GM12878 (cell line): ENCODE measurements at regions not wholly inside any gene's neighbourhood (a gene's known extent, or its start where the extent isn't known, plus 50 kb on each side); places are given as distances from the start of the nearest gene placed in this dataset.

Experiments used
- ATAC-seq: fragments of 200-7000 bp; cut with Tn5 transposase; 3 replicates; pipeline ENCODE4 v1.9.1; 2020; ENCODE audit warnings: mild to moderate bottlenecking, moderate library complexity
- BruUV-seq: library from RNA; stranded (reverse); fragments of 400-500 nt; replicated peaks from 2 replicates; lab custom pipeline; 2021; lab: Mats Ljungman, UMichigan
- CTCF ChIA-PET: fragments of 300-600 bp; sonication (Branson Sonifier 250); formaldehyde crosslinking; extraction: SDS; loops from one replicate; lab custom pipeline; 2021; ENCODE audit warnings: inconsistent platforms; lab: Yijun Ruan, JAX
- POLR2A ChIA-PET: fragments of 350-600 bp; formaldehyde crosslinking; extraction: SDS; loops from one replicate; lab custom pipeline; 2021; ENCODE audit warnings: inconsistent platforms; lab: Charles Lee
- RAD21 ChIA-PET: fragments of 300-600 bp; sonication (Branson Sonifier 250); formaldehyde crosslinking; loops from one replicate; lab custom pipeline; 2023; ENCODE audit warnings: antibody characterized with exemption; ENCODE audit not compliant: unreplicated experiment; lab: Charles Lee
- SMC1A ChIA-PET: fragments of 300-600 bp; sonication (Branson Sonifier 250); formaldehyde crosslinking; loops from one replicate; lab custom pipeline; 2023; ENCODE audit not compliant: unreplicated experiment, uncharacterized antibody; lab: Charles Lee
- DNase-seq: peaks from one replicate; pipeline ENCODE4 v3.0.0-alpha.2; 2011; ENCODE audit warnings: low read depth, low spot score
- FAIRE-seq: peaks from 3 replicates; lab custom pipeline; 2011; peaks lifted over from hg19 to GRCh38; lab: Jason Lieb, UNC
- H2AFZ ChIP-seq: 2 replicates; pipeline ENCODE4 v1.6.0; 2011; ENCODE audit warnings: low read depth, low read length, control low read depth; ENCODE audit not compliant: control insufficient read depth
- H3K27ac ChIP-seq: 2 replicates; pipeline ENCODE4 v1.5.1; 2011; ENCODE audit warnings: control low read depth; ENCODE audit not compliant: control insufficient read depth, insufficient read depth
- H3K27me3 ChIP-seq, 2 experiments: replicated peaks in 1 of 2; 2 replicates each; pipeline versions ENCODE4 v1.6.0 to v1.6.1; 2011; ENCODE audit warnings: low read length in 1 of 2; ENCODE audit not compliant: control insufficient read depth in 2 of 2, insufficient read depth in 2 of 2
- H3K36me3 ChIP-seq, 2 experiments: 2 replicates each; pipeline ENCODE4 v1.5.1; 2011; ENCODE audit warnings: low read length in 1 of 2; ENCODE audit not compliant: control insufficient read depth in 2 of 2, insufficient read depth in 2 of 2
- H3K4me1 ChIP-seq: 2 replicates; pipeline ENCODE4 v1.6.1; 2011; ENCODE audit warnings: mild to moderate bottlenecking, low read length, moderate library complexity, mixed read lengths; ENCODE audit not compliant: control insufficient read depth, insufficient read depth
- H3K4me2 ChIP-seq: 2 replicates; pipeline ENCODE4 v1.6.0; 2011; ENCODE audit warnings: control low read depth; ENCODE audit not compliant: control insufficient read depth, insufficient read depth
- H3K4me3 ChIP-seq: fragments of 200-600 bp; sonication (generic); 2 replicates; pipeline ENCODE4 v1.5.1; 2016
- H3K79me2 ChIP-seq: 2 replicates; pipeline ENCODE4 v1.6.0; 2011; ENCODE audit warnings: low read length; ENCODE audit not compliant: control insufficient read depth, insufficient read depth
- H3K9ac ChIP-seq: 2 replicates; pipeline ENCODE4 v1.8.0; 2011; ENCODE audit warnings: low read length, control low read depth, mixed read lengths; ENCODE audit not compliant: control insufficient read depth, insufficient read depth
- H3K9me3 ChIP-seq: replicated peaks from 3 replicates; pipeline ENCODE4 v1.5.1; 2011; ENCODE audit warnings: mild to moderate bottlenecking, low read length; ENCODE audit not compliant: control insufficient read depth, insufficient read depth
- H4K20me1 ChIP-seq: 2 replicates; pipeline ENCODE4 v1.6.0; 2011; ENCODE audit not compliant: control insufficient read depth, insufficient read depth
- BACH1 ChIP-seq: fragments of 450-650 bp; IDR thresholded peaks from 2 replicates; pipeline ENCODE4 v1.6.1; 2017; ENCODE audit warnings: mild to moderate bottlenecking, borderline replicate concordance
- BRCA1 ChIP-seq: IDR thresholded peaks from 2 replicates; pipeline ENCODE4 v1.6.1; 2011; ENCODE audit warnings: low read depth, low read length, improper control_type of control experiment
- CEBPZ ChIP-seq: fragments of 150-350 bp; IDR thresholded peaks from 2 replicates; pipeline ENCODE4 v1.6.1; 2016; ENCODE audit warnings: low read depth, low read length
- CREM ChIP-seq: IDR thresholded peaks from 2 replicates; pipeline ENCODE4 v1.6.1; 2014; ENCODE audit warnings: antibody characterized with exemption, low read depth
- JUNB ChIP-seq: IDR thresholded peaks from 2 replicates; pipeline ENCODE4 v1.6.1; 2016; ENCODE audit warnings: antibody characterized with exemption, mild to moderate bottlenecking
- KAT2A ChIP-seq: conservative IDR thresholded peaks from 2 replicates; pipeline ENCODE4 v1.6.1; 2011; ENCODE audit warnings: low read depth, low read length; ENCODE audit not compliant: control insufficient read depth
- MEF2A ChIP-seq: IDR thresholded peaks from 2 replicates; pipeline ENCODE4 v1.6.1; 2011; ENCODE audit warnings: low read depth, mild to moderate bottlenecking, low read length, moderate library complexity; ENCODE audit not compliant: insufficient read depth
- NFIC ChIP-seq: IDR thresholded peaks from 2 replicates; pipeline ENCODE4 v1.6.1; 2012; ENCODE audit warnings: low read depth, mild to moderate bottlenecking, inconsistent platforms, low read length, moderate library complexity
- POLR2A ChIP-seq: IDR thresholded peaks from 2 replicates; pipeline ENCODE4 v1.6.1; 2011; ENCODE audit warnings: low read depth, mild to moderate bottlenecking, low read length
- RAD51 ChIP-seq: fragments of 450-650 bp; IDR thresholded peaks from 2 replicates; pipeline ENCODE4 v1.6.1; 2016; ENCODE audit warnings: moderate library complexity, mild to moderate bottlenecking, inconsistent platforms
- RB1 ChIP-seq: fragments of 450-650 bp; formaldehyde crosslinking; IDR thresholded peaks from 2 replicates; pipeline ENCODE4 v1.6.1; 2017; ENCODE audit warnings: mild to moderate bottlenecking, borderline replicate concordance
- SMAD5 ChIP-seq: IDR thresholded peaks from 2 replicates; pipeline ENCODE4 v1.6.1; 2016; ENCODE audit warnings: antibody characterized with exemption, low read depth
- SMC3 ChIP-seq: IDR thresholded peaks from 2 replicates; pipeline ENCODE4 v1.6.1; 2011; ENCODE audit warnings: low read length, improper control_type of control experiment, borderline replicate concordance
- SREBF1 ChIP-seq: IDR thresholded peaks from 2 replicates; pipeline ENCODE4 v1.6.1; 2012; ENCODE audit warnings: mild to moderate bottlenecking, low read length
- SREBF2 ChIP-seq: IDR thresholded peaks from 2 replicates; pipeline ENCODE4 v1.6.1; 2012; ENCODE audit warnings: mild to moderate bottlenecking, low read length
- STAT3 ChIP-seq: IDR thresholded peaks from 2 replicates; pipeline ENCODE4 v1.6.1; 2011; ENCODE audit warnings: low read depth, low read length, improper control_type of control experiment
- TAF1 ChIP-seq: IDR thresholded peaks from 2 replicates; pipeline ENCODE4 v1.6.1; 2011; ENCODE audit warnings: mild to moderate bottlenecking, low read depth, low read length, borderline replicate concordance
- ZBED1 ChIP-seq: IDR thresholded peaks from 2 replicates; pipeline ENCODE4 v1.6.1; 2016; ENCODE audit warnings: borderline replicate concordance
- WGBS: methylation state at CpG from one replicate; pipeline ENCODE4 v1.1.6; 2016; ENCODE audit warnings: low lambda C conversion rate; ENCODE audit not compliant: insufficient replicate concordance, insufficient coverage; ENCODE audit errors: missing lambda C conversion rate; 5-methylcytosine and 5-hydroxymethylcytosine counted together
- in situ Hi-C: fragments of 300-500 bp; cut with MboI; formaldehyde crosslinking; loops from 9 replicates; pipeline ENCODE4 v1.14.3; 2018; ENCODE audit warnings: mixed read lengths
- intact Hi-C: fragments of 100-400 bp; cut with micrococcal nuclease; formaldehyde crosslinking; loops from one replicate; pipeline ENCODE4 v1.14.2; 2022; ENCODE audit not compliant: unreplicated experiment
- TF ChIP-seq, protein P1 (sequence below): fragments of 450-650 bp; IDR thresholded peaks from 2 replicates; pipeline ENCODE4 v1.6.1; 2016; ENCODE audit warnings: mild to moderate bottlenecking, moderate library complexity, borderline replicate concordance

DNA sequence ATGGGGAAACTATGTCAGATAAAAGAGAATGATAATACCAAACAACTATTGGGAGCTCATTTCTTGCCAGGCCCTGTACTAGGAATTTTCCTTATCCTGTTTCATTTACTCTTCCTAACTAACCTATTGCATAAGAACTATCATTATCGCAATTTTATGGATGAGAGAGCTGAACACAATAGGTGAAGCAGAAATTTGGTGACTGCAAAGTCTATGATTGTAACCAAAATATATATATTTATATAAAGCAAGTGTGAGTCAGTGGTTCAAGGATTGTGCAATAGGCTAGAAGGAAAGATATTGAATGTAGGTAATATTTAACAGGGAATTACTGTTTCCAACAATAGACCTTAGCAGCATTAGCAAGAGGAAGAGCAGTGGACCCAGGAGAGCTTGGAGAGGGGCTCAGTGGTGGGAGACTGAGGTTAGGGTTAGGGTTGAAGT, 181.1 kb upstream of the TENT5A start:
- BruUV-seq: no TSS peak
- Histone ChIP-seq H3K9me3 (no peaks in the 10 kb centered on the region), H4K20me1 (no peaks in the 10 kb centered on the region)
- no peak for DNase-seq
- in situ Hi-C loops: no loop called here
- WGBS: 4% methylated on average over 1 of the region's 1 CpG
- SMC1A ChIA-PET: interaction anchor here (0.7 to 3.3 kb wide), 8 partner anchors 10 to 32 kb away, joined by 3 to 22 read pairs (median 3); no protein-coding TSS in a partner anchor
- TF ChIP-seq SMC3 (no peak), STAT3 (no peak), CEBPZ (no peak), POLR2A (no peak), SREBF1 (no peak), RAD51 (no peak), SREBF2 (no peak), MEF2A (no peak), RB1 (no peak), TAF1 (no peak), SMAD5 (no peak), KAT2A (no peak), BRCA1 (no peak), ZBED1 (no peak), JUNB (no peak), BACH1 (no peak), NFIC (no peak), CREM (no peak)
- TF ChIP-seq, protein P1, sequence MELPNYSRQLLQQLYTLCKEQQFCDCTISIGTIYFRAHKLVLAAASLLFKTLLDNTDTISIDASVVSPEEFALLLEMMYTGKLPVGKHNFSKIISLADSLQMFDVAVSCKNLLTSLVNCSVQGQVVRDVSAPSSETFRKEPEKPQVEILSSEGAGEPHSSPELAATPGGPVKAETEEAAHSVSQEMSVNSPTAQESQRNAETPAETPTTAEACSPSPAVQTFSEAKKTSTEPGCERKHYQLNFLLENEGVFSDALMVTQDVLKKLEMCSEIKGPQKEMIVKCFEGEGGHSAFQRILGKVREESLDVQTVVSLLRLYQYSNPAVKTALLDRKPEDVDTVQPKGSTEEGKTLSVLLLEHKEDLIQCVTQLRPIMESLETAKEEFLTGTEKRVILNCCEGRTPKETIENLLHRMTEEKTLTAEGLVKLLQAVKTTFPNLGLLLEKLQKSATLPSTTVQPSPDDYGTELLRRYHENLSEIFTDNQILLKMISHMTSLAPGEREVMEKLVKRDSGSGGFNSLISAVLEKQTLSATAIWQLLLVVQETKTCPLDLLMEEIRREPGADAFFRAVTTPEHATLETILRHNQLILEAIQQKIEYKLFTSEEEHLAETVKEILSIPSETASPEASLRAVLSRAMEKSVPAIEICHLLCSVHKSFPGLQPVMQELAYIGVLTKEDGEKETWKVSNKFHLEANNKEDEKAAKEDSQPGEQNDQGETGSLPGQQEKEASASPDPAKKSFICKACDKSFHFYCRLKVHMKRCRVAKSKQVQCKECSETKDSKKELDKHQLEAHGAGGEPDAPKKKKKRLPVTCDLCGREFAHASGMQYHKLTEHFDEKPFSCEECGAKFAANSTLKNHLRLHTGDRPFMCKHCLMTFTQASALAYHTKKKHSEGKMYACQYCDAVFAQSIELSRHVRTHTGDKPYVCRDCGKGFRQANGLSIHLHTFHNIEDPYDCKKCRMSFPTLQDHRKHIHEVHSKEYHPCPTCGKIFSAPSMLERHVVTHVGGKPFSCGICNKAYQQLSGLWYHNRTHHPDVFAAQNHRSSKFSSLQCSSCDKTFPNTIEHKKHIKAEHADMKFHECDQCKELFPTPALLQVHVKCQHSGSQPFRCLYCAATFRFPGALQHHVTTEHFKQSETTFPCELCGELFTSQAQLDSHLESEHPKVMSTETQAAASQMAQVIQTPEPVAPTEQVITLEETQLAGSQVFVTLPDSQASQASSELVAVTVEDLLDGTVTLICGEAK: no peak
- TF ChIP-seq, all 136 proteins: peak for 0
- FAIRE-seq (no peak), ATAC-seq (no peak)
- RAD21 ChIA-PET: interaction anchor here (2.0 to 3.2 kb wide), 2 partner anchors 26 to 33 kb away, joined by 5 to 9 read pairs; no protein-coding TSS in a partner anchor
- intact Hi-C loops: no loop called here
- H3K36me3 ChIP-seq: no peaks in the 10 kb centered on the region
- H3K4me3 ChIP-seq: no peak overlapping the region
- no peaks in the 10 kb centered on the region for H3K79me2 ChIP-seq
- no peak overlapping the region for H3K4me2 ChIP-seq
- CTCF ChIA-PET: interaction anchor here (0.9 to 1.6 kb wide), 3 partner anchors 12 to 107 kb away, joined by 3 to 4 read pairs (median 4); no protein-coding TSS in a partner anchor
- H3K27me3 ChIP-seq: no peaks in the 10 kb centered on the region
- no peak overlapping the region for H3K9ac ChIP-seq
- POLR2A ChIA-PET: interaction anchor here (0.6 to 0.9 kb wide), 3 partner anchors 17 to 242 kb away, joined by 3 to 4 read pairs (median 3); no protein-coding TSS in a partner anchor
- no peak overlapping the region for H2AFZ ChIP-seq
- H3K27ac ChIP-seq: no peak overlapping the region
- H3K4me1 ChIP-seq: no peaks in the 10 kb centered on the region
